NCI-H82 treated with DMSO at 0.1 percent for 48 hours (cell line): ENCODE measurements at regions not wholly inside any gene's neighbourhood (a gene's known extent, or its start where the extent isn't known, plus 50 kb on each side); places are given as distances from the start of the nearest gene placed in this dataset.

ENCODE experiments used
- DNase-seq: peaks from one replicate; lab custom pipeline; 2025; ENCODE audit not compliant: unreplicated experiment; lab: John Stamatoyannopoulos, UW

- no peak for DNase-seq
Observed at GRCh38 chr2:139963863-139964355, 1183.7 kb upstream of the NXPH2 start.

- DNase-seq: no peak
Observed at GRCh38 chr2:139949242-139949972, 1169.2 kb upstream of the NXPH2 start.

- no peak for DNase-seq
Observed at GRCh38 chr2:139946690-139947089, 1166.5 kb upstream of the NXPH2 start.

- DNase-seq: no peak
Observed at GRCh38 chr2:139940686-139941085, 1160.5 kb upstream of the NXPH2 start.

- no peak for DNase-seq
Observed at GRCh38 chr2:139925903-139926302, 1145.7 kb upstream of the NXPH2 start.

- DNase-seq: no peak
Observed at GRCh38 chr2:139924070-139924469, 1143.9 kb upstream of the NXPH2 start.

- DNase-seq: no peak
Observed at GRCh38 chr2:139918982-139919381, 1138.8 kb upstream of the NXPH2 start.

GRCh38 chr2:139917690-139918384 lies 1137.6 kb upstream of the NXPH2 start:
- DNase-seq: no peak

- no peak for DNase-seq
Observed at GRCh38 chr2:139916822-139917221, 1136.6 kb upstream of the NXPH2 start.

GRCh38 chr2:139911160-139911559 lies 1131.0 kb upstream of the NXPH2 start:
- no peak for DNase-seq

GRCh38 chr2:139909136-139909535 lies 1128.9 kb upstream of the NXPH2 start:
- DNase-seq: no peak

- no peak for DNase-seq
Observed at GRCh38 chr2:139905624-139906023, 1125.4 kb upstream of the NXPH2 start.

- DNase-seq: no peak
Observed at GRCh38 chr2:139891636-139892035, 1111.4 kb upstream of the NXPH2 start.

- DNase-seq: no peak
Observed at GRCh38 chr2:139885921-139886498, 1105.8 kb upstream of the NXPH2 start.

- no peak for DNase-seq
Observed at GRCh38 chr2:139876964-139877363, 1096.8 kb upstream of the NXPH2 start.

- no peak for DNase-seq
Observed at GRCh38 chr2:139876321-139876720, 1096.1 kb upstream of the NXPH2 start.

- DNase-seq: no peak
Observed at GRCh38 chr2:139872503-139872902, 1092.3 kb upstream of the NXPH2 start.

- no peak for DNase-seq
Observed at GRCh38 chr2:139872032-139872431, 1091.8 kb upstream of the NXPH2 start.

GRCh38 chr2:139867601-139868226 lies 1087.5 kb upstream of the NXPH2 start:
- no peak for DNase-seq

- DNase-seq: no peak
Observed at GRCh38 chr2:139864821-139865302, 1084.7 kb upstream of the NXPH2 start.

- no peak for DNase-seq
Observed at GRCh38 chr2:139854769-139855483, 1074.7 kb upstream of the NXPH2 start.
